Activated T-cell treated with anti-CD3 and anti-CD28 coated beads, Interleukin-2, amount 50 U/mL, for 48 hours (primary cell): ENCODE measurements at regions not wholly inside any gene's neighbourhood (a gene's known extent, or its start where the extent isn't known, plus 50 kb on each side); places are given as distances from the start of the nearest gene placed in this dataset.
"Not testable (repeated sequence)": the region's sequence is repeated elsewhere in the genome, so short reads cannot be mapped to it uniquely, and the experiment has no call there.

Experiments
- DNase-seq, 2 experiments: peaks; one replicate each; pipeline ENCODE4 v3.0.0-alpha.2; 2020

DNA sequence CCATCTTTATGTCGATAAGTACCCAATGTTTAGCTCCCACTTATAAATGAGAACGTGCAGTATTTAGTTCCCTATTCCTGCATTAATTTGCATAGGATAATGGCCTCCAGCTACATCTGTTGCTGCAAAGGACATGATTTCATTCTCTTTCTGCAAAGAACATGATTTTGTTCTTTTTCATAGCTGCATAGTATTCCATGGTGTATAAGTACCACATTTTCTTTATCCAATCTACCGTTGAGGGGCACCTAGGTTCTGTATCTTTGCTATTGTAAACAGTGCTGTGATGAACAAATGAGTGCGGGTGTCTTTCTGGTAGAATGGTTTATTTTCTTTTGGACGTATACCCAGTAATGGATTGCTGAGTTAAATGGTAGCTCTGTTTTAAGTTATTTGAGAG, 63.0 kb downstream of the HLX start:
- DNase-seq: no peak

DNA sequence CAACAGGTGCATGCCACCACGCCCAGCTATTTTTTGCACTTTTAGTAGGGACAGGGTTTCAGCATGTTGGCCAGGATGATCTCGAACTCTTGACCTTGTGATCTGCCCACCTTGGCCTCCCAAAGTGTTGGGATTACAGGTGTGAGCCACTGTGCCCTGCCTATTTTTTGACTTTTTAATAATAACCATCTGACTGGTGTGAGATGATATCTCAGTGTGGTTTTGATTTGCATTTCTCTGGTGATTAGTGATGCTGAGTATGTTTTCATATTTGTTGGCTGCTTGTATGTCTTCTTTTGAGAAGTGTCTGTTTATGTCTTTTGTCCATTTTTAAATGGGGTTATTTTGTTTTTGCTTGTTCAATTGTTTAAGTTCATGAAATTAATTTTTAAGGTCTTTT, 63.7 kb downstream of the HLX start:
- DNase-seq: not testable (repeated sequence)

DNA sequence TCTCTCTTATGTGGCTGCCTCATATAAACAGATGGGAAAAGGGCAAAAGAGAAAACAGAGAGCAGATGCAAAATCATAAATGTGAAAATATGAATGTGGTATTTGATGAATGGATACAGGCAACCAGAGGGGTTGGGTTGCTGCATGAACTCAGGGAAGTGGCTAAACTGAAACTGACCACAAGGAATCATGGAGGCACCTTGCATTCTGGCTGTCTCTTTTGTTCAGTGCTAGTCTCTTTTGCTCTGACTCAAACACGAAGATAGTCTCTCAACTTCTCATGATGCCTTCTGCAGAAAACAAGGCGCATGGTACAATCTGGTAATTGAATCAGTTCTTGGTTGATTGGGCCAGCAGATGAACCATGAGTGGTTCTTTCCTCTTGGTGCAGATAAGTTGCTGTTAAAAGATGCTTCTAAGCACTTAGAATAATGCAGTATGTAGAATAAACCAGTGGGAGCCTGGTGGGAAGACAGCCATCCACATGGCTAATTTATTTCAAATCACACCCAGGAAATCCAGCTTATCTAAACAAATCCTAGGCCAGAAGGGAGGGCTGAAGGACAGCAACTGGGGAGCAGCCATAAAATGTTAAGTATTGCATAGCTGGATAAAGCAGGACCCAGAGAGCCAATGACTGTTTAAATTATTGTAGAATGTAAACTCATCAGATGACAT, 64.2 kb downstream of the HLX start:
- DNase-seq: no peak

DNA sequence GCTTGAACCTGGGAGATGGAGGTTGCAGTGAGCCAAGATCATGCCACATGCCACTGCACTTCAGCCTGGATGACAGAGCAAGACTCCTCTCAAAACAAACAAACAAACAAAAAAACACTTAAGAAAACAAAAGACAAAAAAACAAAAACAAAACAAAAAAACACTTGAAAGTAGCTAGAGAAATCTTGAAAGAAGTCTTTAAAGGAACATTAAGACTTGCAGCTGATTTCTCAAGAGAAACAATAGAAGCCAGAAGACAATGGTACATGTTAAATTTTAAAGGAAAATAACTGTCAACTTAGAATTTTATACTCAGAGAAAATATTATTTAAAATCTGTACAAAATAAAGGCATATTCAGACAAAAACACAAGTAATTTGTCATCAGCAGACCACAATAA, 71.3 kb downstream of the HLX start:
- DNase-seq: no peak

DNA sequence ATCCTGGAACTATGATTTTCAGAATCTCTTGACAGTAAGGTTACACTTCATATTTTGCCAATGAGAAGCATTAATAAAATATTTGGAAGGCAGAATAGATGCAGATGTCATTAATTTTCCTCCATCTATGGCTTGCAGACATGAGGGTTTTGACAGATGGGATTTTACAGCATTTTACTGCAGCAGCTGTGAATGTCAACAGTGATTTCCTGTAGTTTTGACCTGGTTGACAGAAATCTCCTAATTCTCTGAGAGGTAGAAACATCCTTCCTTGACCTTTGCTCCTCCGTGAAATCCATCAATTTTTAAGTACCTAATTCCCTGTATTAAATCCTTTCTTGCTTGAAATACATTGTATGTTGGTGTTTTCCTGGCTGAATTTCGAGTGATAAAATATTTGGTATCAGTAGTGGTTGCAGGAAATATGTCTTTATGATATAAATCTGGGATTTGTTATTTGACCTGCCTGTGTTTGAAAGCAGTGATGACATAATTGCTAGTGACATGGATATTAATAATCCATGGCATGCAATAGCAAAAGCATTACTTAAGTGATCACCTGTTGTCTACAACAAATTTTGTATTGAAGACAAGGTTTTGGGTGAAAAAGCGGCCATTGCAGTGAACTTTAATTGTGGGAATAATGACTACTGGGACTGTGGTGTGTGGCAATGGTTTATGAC, 73.9 kb downstream of the HLX start:
- DNase-seq: no peak

DNA sequence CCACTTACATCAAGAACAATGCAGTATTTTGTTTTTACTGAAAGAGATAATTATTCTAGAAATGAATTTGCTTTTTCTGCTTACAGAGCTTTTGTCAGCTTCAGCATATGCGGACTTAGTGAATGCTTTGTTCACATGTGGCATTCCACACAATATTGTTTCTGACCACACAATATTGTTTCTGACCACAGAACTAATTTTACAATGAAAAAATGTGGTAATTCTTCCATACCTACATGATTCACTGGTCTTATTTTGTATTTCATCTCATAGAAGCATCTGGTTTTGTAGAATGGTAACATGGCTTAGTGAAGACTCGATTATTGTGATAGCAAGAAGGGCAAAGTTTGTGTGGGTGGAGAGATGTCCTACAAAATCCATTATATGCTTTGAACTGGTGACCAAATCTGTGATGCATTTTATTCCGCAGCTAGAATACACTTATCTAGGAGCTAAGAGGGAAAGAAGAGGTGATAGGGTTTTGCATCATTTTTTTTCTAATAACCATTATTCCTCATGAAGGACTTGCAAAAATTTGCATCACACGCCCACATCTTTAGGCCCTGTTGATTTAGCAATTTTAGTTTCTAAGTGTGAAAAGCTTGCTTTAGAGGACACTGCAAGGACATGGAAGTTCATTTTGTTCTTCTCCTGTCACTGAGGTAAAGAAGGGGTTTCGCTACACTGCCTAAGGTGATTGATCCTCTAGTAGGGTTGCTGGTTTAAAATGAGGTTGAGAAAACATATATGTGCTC, 75.3 kb downstream of the HLX start:
- no peak for DNase-seq

DNA sequence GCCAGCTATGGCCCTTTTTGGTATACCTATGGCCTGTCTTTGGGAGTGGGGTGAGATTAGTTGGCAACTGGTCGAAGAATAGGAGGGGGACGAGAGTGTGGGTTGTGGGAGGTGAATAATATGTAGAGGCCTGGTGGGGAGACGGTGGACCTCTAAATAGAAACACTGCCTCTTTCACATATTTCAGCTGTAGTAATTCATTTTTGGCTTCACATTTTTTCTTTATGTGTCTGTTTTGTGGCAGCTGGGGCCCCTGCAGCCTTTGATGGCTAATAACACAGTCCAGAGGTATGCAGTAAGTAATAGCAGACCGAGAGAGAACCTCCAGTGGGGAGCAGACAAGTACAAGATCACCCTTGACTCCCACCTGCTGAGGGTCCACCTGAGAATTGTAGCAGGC, 75.9 kb downstream of the HLX start:
- DNase-seq: no peak

DNA sequence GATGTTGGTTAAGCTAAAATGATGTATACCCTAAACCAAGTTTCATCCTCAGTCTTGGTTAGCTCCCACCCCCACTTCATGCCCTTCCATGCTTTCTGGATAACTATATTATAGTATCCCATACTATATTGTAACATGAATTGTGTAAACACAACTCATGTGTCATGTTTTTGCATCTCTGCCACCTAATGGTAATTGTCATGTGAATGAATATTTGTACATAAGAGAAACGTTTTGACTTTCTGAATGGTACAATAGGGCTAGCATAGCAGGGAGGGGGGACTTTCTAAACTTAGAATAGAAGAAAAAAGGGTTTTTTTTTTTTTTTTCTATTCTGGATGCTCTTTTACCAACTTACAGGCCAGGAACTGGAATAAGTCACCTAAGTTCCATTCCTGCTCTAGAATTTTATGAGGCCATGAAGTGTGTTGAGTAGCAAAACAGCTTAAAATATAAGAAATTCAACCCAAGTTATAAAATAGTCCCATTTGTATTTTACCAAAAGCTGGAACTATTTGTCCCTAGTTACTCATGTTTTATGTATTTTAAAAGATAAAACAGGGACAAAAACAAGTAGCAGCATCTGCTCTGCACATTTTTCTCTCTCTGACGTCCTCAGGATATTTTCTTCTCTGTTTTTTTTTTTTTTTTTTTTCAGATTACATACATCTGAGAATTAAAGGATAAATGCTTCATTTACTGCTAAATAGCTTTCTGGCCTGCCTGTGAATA, 77.4 kb downstream of the HLX start:
- DNase-seq: no peak

DNA sequence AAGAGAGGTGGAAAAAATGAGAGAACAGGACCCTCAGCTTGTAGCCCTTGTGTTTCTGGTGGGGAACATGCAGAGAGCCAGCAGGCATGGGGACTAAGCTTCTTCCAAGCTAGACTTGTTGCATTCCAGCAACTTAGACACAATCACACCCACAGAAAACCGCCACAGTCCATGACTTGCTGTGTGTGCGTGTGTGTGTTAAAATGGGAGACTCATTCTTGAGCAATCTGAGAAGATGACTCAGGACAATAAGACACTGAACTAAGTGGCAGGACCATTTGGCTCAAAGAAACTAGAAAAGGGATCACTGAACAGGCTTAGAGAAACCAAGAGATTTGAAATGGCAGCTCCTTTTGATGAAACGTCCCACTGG, 78.0 kb downstream of the HLX start:
- no peak for DNase-seq

DNA sequence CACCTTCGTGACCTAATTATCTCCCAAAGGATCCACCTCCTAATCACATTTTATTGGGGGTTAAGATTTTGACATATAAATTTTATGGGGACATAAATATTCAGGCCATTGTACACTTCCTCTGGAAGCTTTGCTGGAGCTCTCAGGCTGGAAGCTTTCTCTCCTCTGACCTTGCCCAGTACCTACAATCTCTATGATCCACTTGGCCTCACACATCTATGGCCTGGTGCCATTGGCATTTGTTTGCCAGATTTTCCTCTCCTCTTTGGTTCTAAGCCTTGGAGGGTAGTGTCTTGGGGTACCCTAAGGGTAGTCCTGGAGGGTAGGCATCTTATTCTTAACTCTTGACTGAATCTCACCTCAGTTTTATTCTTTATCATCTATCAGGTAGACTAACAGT, 79.0 kb downstream of the HLX start:
- DNase-seq: no peak

DNA sequence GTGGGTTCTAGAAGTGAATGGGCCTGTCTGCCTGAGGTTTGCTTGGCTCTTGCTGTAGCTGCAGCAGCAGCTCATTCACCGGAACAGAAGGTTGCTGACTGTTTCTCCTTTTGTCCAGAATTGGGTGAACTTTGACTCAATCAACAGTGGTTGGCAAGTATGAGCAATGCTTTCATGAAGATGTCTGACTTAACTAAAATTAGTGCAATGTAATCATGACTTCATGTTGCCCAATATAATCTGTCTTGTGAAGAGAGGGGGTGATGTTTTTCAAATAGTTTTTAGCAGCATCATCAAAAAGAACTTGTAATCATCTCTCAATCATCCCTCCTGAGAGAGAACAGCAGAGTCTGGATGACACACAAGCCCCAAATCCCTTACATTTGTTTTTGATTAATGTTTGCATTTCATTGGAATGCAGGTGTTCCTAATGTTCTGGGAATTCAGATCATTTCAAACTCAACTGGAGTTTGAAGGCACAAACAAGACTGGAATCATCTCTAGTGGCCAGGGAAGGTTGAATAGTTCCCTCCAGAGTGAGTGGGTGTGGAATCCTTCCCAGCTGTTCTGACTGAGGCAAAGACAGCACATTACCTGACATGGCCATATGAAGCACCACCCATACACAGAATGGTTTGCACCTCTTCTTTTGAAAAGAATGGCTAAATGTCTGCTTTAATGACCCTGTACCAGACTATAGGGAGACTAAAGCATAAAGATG, 82.9 kb downstream of the HLX start:
- no peak for DNase-seq

DNA sequence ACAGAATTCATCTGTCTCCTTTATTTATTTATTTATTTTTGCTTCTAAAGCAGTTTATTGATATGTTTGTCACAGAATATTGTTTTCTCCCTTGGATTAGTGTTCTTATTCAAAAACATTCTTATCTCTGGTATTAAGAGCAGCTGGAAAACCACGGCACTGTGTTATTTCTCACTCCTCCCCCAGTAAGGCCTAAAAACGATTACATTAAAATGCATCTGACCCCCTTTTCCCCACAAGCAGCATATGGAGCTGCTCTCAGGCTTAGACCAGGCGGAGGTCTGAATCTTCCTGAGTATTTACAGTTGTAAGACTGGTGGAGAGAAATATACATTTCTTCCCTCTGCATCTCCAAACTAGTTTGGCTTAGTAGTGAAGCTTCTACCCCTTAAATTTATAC, 86.8 kb downstream of the HLX start:
- no peak for DNase-seq

DNA sequence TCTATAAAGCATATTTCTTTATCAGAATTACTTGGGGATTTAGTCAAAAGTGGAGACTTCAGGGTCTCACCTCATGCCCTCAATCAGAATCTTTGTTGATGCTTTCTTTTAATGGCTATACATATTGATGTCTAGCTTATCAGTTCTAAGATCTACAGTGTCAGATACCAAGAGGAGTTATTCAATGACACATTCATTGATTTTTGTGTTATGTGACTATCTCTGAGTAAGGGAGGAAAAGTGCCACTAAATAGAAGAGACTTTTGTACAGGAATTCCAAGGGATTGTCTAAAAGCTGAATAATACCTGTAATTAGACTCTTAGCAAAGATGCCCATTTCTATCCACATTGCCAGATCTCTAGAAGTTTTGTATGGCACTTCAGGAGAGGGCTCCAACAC, 87.2 kb downstream of the HLX start:
- DNase-seq: no peak

DNA sequence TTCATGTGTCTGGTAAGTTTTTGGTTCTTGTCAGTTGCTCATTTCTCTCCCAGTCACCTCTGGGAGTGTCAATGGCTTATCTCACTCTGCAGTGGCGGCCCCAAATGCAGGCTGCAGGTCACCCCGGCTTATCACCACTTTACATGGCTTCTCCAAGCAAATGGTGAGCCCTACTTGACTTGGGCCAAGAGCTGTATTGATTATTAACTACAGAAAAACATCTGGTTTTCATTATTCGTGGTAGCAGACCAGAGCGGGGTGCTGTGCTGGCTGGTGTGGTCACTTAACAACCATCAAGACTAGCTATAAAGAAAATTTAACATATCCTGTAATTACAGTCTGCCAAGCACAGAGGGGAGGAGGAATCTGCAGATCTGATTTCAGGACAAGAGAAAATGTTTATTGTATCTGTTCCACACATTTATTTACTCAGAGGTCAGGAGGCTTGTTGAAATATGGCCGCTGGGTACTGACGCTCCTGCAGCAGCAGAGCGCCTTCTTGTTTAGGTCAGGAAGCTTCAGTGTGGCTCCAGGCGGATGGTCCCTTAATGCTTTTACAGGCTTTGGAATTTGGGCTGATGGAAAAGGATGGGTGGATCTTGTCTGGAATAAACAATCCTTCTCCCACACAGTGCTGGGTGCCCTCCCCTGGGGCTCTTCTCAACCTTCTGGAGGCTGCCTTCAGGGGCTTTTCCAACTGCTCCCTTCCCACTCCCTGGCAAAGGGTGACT, 87.8 kb downstream of the HLX start:
- DNase-seq: no peak

DNA sequence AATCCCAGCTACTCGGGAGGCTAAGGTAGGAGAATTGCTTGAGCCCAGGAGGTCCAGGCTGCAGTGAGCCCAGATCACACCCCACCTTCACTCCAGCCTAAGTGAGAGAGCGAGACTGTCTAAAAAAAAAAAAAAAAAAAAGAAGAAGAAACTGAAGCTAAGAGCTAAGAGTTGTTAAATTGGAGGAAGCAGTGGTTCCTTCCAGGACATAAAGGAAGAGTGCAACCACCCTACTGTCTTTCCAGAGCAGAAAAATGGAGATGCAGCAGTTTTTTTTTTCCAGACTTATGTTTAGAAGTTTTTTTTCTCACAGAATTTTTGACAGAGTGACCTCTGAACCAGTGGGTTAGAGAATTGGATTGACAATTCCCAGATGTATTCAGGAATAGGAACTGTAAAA, 88.7 kb downstream of the HLX start:
- DNase-seq: no peak

DNA sequence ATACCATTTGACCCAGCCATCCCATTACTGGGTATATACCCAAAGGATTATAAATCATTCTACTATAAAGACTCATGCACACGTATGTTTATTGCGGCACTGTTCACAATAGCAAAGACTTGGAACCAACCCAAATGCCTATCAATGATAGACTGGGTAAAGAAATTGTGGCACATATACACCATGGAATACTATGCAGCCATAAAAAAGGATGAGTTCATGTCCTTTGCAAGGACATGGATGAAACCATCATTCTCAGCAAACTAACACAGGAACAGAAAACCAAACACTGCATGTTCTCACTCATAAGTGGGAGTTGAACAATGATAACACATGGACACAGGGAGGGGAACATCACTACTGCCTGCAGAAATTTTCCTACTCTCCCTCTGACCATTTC, 90.0 kb downstream of the HLX start:
- not testable (repeated sequence) for DNase-seq

DNA sequence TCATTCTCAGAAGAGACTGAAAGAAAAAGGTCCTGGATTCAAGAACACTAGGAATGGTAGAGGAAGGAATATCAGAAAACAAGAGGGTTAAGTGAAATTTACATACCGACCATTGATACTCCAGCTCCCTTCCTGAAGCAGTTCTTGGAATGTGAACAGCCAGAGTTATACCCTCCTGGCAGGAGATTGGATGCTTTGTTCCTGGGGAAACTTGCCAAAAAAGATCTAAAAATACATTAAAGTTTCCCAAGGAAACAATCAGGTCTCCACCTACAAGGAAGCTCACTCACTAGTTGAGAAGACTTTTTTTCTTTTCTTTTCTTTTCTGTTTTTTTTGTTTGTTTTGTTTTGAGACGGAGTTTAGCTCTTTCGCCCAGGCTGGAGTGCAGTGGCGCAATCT, 91.1 kb downstream of the HLX start:
- DNase-seq: no peak

DNA sequence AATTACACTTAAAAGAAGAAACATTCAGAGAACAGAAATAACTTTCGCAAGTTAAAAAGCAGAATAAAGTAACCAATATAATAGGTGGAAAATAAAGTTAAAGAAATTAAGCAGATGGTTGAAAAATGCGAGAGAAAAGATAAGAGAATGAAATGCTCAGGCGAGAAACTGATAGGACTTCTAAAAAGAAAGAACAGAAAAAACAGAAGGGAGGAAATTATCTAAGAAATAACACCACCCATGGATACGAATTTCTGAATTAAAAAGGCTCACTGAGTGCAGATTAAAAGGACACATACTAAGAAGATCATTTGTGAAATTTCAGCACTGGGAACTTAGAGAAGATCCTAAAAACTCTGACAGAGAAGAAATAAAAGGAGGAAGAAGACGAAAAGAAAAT, 92.0 kb downstream of the HLX start:
- DNase-seq: no peak

DNA sequence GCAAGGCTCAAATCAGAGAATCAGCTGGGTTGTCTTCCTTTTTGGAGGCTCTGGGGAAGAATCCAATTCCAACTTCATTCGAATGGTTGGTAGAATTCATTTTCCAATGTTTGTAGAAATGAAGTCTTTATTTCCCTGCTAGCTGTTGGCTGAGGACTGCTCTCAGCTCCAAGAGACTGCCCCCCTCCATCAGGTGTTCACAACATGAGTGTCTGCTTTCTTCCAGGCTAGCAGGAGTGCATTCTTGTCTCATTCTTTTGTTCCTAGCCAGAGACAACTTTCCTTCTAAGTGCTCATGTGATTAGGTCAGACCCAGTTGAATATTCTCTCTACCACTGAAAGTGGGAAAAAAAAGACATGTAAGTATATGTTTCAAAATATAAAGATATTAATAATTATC, 95.2 kb downstream of the HLX start:
- no peak for DNase-seq

DNA sequence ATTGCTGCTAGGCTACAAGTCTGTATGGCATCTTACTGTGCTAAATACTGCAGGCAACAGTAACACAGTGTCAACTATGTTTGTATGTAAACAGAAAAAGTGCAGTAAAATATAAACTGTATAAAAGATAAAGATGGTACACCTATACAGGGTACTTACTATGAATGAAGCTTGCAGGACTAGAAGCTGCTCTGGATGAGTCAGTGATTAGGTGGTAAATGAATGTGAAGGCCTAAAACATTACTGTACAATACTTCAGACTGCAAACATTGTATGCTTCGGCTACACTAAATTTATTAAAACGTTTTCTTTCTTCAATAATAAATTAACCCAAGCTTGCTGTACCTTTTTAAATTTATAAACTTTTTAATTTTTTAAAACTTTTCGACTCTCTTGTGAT, 97.1 kb downstream of the HLX start:
- no peak for DNase-seq

DNA sequence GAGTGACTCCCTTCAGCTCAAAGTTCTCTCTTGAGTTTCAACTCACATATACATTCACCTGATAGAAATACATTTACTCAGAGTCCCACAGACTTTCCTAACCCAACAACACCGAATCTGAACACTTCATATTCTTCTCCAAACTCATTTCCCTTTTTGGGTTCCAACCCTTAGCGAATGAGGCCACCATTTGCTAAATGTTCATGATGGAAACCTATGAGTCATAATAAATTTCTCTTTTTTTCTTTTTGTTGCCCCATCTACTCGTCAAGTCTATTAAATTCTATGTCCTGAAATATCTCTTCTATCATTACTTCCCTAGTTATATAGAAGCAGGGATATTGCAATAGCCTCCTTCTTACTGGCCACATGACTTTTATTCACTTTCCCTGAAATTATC, 100.1 kb downstream of the HLX start:
- no peak for DNase-seq

DNA sequence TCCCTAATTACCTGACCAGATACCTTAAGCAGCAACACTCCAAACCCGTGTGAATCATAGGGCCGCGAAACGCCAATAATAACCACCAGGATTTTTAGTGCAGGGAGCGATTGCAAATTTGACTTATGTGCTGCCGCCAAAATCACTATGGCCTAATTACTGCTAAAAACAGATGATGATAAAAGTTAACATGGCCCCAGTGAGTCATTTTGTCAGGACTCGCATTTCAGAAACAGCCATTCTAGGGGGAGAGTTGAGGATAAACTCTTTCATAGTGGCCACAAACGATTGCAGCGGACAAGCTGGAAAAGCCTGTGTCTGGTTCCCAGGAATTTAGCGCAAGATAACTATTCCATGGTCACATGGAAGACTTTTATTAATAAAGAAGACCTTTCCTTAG, 103.4 kb downstream of the HLX start:
- no peak for DNase-seq
